NCI-H446 (cell line): ENCODE measurements at regions not wholly inside any gene's neighbourhood (a gene's known extent, or its start where the extent isn't known, plus 50 kb on each side); places are given as distances from the start of the nearest gene placed in this dataset.
"Not testable (repeated sequence)": the region's sequence is repeated elsewhere in the genome, so short reads cannot be mapped to it uniquely, and the experiment has no call there.

Experiments used
- DNase-seq, 2 experiments: peaks; one replicate each; lab custom pipeline; 2025; lab: John Stamatoyannopoulos, UW

DNA sequence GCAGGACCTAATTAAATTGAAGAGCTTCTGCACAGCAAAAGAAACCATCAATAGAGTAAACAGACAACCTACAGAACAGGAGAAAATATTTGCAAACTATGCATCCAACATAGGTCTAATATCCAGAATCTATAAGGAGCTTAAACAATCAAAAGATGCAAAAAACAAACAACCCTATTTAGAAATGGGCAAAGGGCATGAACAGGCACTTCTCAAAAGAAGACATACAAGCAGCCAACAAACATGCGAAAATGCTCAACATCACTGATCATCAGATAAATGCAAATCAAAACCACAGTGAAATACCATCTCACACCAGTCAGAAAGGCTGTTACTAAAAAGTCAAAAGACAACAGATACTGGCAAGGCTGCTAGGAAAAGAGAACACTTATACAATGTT lies 189.2 kb downstream of the CYP26B1 start:
- not testable (repeated sequence) for DNase-seq

DNA sequence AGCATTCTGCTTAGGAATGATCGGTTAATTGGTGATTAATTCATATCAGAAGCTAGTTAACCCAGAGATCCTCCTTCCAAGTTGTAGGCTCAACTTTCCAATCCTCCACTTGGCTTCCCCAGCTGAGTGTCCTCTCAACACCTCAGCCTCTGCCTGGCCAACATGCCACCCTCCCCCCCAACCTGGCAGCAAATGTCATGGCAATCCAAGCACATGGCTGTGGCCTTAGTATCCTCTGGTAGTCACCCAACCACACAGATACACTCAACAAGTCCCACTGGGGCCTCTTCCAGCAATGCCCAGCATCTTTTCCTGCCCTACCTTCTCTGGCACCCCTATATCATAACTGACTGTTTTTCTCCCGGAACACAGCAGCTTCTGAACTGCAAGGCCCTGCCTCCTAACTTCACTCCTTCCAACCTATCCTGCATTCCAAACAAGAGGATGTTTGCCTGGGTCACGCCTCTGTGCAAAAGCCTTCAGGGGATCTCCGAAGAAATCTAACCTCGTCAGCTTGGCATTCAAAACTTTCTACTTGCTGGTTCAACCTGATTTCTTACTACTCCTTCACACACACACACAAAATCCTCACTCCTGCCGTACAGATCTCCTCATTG lies 195.0 kb downstream of the CYP26B1 start:
- DNase-seq: no peak

DNA sequence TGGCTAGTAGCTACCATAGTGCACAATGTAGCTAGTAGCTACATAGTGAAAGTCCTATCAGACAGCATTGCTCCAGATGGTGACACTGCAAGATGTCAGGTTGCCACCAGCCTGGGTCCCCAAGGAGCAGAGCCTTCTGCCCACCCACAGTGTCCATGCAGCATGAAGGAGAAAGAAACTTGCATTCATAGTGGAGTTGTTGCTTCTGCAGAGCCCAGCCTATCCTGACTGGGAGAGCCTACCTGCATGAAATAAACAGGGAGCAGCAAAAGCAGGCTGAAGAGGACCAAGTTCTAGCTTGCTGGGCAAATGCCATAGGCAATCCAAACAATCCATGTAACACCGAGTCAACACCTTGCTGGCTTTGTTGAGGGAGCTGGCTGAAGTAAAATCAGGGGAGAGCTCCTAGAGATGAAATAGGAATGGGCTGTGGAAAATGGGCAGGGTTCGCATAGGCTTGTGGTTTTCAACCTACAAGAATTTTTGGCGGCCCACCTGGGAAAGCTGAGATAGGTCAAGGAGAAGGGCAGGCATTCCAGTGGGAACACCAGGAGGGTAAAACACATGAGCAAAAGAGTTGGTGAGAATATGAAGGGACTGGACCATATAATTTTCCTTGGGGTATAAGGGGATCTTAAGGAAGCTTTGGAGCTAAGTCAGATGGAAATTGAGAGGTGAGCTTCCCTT lies 195.8 kb downstream of the CYP26B1 start:
- no peak for DNase-seq

DNA sequence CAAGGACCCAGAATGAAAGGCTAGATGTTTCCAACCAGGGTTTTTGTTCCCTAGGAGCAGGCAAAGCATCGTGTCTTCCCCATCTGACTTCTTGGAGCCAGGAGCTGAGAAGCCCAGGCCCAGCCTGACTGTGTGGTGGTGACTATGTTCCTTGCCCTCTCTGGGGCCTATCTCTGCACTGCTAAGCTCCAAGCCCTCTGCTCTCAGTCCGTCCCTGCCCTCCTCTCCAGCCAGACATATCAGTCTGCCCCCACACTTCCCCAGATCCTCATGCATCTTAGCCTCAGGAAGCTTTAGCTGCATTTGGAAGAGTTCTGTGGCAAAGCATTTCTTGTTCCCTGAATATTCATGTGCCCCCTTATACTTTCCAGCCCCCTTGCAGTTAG lies 196.6 kb downstream of the CYP26B1 start:
- no peak for DNase-seq

DNA sequence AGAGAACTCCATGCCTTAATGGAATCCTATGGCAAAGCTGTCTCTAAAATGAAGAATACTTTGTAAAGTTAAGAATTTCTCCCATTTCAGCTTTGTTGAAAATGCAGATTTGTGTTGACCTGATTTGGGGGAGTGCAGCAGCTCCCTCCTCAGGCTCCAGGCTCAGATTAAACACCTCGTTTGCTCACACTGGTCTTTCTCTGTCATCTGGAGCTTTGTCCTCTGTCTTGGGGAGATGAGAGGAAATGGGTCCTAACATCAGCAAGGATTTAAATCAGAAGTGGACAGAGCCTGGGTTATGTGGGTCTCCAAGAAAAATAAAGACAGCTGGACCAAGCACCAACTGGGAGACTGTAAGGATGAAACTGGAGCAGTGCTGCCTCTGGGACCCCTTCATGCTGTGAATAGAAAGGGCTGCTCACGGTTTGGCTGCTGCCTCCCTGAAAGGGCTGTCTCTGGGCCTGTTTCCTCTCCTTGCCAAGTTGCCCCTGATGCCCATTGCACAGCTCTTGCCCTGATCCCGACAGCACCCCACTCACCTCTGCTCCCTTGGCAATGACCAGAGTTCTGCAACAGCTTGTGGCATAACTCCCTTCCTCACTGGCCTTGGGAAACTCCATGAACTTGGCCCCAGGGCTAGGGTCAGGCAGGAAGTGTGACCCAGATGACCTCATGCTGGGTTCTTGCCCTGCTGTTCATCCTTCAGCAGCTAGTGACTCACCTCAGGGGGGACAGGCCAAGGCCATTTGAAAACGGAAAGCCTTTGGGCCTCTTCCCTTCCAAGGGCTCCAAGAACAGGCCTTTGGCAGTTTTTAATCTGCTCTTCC lies 197.2 kb downstream of the CYP26B1 start:
- DNase-seq: no peak

DNA sequence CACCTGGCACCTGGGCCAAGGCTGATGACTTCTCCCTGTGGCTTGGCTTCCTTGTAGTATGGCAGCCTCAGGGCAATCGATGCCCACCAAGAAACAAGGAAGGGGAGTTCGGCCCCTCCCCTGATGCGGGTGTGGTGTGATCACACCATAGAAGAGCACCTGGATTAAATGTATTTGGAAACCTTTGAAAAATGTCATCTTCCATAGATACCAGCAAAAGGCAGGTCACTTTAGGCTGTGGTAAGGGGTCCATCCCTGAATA lies 198.2 kb downstream of the CYP26B1 start:
- no peak for DNase-seq

DNA sequence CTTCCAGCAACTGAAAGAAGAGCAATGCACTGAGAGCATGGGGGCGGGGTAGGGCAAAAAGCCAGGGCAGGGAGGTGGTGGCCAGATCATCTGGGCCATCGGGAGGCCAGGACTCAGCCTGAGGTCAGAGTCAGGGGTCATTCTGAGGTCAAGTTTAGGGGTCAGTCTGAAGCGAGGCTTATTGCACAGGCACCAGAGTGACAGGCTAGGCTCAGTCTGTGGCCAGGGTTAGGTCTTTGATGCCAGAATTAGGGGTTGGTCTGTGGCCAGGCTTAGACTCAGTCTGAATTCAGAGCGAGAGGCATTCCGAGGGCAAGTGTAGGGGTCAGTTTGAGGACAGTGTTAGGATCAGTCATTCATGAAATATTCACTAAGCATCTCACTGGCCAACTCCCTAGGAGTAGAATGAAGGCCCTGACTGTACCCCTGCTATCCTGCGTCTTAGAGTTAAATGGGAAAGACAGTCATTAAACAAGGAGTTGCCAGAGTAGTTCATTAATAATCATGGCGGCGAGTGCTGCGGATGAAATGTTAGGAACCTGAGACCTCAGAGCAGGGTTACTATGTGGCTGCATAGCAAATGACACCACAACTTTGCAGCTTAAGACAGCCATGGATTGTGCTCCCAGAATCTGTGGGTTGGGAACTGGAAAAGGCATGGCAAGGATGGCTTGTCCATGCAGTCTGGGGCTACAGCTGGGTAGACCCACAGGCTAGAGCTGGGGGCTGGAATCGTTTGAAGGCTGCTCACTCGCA lies 198.7 kb downstream of the CYP26B1 start:
- no peak for DNase-seq

DNA sequence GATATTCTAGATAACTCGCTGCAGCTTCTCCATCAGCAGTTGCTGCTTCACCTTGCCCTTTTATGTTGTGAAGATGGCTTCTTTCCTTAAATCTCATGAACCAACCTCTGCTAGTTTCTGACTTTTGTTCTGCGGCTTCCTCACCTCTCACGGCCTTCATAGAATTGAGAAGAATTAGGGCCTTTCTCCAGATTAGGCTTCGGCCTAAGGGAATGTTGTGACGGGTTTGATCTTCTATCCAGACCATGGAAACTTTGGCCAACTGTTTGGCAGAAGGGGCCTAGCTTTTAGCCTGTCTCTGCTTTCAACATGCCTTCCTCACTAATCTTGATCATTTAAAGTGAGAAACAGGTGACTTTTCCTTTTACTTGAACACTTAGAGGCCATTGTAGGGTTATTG lies 199.9 kb downstream of the CYP26B1 start:
- no peak for DNase-seq

DNA sequence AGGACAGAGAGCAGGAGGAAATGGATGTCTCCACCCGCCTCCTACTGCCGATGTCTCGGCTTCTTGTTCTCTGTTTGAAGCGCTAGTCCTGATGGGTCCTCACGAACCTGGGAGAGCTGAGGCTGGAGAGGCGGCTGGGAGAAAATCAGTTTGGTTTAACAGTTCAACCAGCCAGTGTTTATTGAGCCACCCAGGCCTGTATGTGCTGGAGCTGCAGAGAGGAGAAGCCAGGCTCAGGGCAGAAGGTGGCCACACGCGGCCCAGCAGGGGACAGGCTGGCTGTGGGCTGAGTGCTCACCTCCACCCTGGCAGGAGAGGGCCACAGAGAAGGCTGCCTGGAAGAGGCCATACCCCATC lies 202.1 kb downstream of the CYP26B1 start:
- no peak for DNase-seq

DNA sequence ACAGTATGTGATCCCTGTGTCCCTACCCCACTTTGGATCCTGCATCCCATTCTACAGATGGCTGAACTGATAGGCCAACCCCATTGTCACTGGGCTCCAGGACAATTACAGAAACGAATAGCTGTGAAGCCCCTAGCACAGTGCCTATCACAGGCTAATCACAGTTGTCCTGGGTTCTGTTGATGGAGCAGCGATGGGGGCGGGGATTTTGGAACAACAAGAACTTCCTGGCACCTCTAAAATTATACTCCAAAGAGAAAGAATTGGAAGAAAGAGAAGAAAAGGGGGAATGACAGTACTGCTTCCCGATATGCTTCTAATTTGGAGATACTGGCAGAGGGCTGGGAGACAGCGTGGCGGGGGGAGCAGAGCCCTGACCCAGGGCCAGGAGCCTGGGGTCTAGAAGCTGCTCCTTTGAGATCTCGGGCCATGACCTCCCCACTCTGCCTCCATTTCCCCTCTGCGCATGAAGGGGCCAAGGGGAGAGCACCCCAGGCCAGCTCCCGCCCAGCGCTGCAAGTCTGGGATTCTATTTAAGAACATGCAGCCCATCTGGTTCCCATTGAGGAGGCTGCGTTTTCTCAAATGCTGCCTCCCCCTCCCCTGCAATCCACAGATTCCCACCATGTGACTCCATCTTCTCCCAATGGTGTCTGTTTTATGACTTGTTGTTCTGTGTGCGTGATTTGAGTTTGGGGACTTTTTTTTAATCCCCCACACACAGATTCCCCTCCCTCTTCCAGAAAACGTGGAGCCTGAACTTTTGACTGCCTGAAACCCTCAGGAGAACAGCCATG lies 202.7 kb downstream of the CYP26B1 start:
- DNase-seq: no peak

DNA sequence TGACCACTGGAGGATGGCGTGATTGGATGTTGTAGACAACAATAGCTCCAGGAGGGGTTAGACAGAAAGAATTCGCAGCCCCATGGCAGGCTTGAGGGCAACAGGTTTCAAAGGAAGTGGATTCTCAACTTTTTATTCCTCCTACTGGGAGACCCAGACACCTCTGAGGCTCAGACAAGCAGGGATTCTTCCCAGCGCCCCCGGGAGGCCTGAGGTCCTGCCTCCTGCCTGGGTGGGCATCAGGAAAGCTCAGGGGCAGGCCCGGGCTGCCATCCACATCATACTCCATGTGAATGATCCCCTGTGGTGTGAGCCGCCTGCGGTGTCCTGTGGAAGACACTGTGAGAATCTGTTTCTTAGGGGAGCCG lies 203.5 kb downstream of the CYP26B1 start:
- no peak for DNase-seq

DNA sequence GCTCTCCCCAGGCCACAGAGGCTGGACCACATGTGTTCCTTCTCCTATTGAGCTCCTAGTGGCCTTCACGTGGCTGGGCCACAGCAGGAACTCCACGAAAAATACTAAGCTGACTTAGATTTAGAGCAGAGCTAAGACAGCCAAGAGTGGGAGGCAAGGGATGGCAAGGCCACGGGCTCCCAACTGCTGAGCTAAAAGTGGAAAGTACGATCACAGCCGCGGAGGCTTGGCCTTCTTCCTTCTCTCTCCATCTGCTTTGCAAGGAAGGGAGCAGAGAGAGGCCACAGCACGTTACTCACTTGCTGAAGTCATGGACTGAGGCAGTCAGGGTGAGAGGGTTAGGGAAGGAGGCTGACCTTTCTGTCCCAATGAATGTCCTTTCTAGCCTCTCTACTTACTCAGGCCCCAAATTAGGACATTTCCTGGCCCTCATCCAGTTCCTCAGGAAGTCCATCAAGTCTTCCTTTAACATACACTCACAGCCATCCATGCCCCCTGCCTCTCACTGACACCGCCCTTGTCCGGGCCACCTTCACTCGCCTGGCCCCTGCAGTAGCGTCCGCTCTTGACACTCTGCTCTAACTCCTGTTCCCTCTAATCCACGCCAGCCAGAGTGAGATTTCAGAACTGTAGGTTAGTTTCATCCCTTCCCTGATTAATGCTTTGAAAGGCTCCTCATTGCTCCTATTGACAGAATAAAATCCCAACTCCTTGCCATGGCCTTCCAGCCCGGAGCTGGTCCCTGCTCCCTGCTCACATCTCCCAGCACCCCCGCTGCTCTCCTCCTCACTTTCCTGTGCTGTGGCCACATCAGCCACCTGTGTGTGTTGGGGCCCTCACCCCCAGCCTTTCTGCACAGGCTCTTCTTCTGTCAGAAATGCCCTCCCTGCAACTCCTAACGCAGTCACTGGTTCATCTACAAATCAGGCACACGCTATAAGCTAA lies 204.2 kb downstream of the CYP26B1 start:
- no peak for DNase-seq

DNA sequence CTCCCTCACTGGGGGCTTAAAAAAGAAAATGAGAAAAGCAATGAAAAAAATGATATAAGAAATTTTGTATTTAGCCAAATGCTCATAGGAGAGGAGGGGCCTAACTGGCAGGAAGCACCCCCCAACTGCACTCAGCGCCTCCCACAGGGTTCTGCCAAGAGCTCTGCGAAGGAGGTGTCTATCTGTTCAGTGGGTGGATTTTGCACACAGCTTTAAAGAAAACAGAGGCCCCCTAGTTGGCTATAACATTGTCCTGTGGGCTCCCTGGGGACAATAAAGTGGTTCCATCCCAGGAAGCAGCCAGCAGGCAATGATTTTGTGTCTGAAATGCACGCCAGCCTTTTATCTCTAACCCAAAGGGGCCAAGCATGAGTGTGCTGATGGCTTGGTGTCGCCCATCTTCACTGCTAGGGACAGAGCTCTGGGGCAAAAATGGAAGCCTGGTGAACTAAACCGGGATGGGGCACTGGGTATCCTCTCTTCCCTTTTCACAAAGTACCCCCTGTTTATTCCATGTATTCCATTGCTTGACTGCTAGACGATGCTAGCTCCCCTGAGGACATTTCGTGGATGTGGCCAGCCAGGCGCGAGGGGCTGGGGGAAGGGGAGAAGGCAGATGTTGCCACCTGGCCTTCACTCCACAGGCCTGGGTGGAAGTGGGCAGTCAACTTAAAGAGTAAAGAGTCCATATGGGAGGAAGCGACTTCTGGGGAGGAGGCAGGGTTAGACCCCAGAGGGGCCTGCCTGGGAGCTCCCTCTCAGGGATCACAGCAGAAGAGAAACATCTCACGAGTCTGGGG lies 205.7 kb downstream of the CYP26B1 start:
- DNase-seq: no peak

DNA sequence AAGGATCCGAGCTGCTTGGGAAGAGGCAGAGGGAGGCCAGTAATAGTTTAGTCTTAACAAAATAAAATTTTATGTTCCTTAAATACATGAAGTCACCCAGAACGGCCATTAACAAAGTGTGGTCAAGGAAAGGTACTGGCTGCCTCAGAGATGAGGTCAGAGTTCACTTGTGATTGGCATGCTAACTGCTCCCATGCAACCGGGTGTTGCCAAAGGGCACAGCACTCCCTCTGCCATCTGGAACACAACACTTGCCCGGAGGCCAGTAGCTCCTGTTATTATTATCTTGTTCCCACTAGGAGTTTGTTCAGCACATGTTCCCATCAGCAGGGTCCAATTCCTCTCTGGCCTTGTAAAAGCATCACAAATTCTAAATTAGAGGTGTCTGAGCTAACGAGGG lies 207.0 kb downstream of the CYP26B1 start:
- DNase-seq: peak in 1 of 2 experiments; percentile 7

DNA sequence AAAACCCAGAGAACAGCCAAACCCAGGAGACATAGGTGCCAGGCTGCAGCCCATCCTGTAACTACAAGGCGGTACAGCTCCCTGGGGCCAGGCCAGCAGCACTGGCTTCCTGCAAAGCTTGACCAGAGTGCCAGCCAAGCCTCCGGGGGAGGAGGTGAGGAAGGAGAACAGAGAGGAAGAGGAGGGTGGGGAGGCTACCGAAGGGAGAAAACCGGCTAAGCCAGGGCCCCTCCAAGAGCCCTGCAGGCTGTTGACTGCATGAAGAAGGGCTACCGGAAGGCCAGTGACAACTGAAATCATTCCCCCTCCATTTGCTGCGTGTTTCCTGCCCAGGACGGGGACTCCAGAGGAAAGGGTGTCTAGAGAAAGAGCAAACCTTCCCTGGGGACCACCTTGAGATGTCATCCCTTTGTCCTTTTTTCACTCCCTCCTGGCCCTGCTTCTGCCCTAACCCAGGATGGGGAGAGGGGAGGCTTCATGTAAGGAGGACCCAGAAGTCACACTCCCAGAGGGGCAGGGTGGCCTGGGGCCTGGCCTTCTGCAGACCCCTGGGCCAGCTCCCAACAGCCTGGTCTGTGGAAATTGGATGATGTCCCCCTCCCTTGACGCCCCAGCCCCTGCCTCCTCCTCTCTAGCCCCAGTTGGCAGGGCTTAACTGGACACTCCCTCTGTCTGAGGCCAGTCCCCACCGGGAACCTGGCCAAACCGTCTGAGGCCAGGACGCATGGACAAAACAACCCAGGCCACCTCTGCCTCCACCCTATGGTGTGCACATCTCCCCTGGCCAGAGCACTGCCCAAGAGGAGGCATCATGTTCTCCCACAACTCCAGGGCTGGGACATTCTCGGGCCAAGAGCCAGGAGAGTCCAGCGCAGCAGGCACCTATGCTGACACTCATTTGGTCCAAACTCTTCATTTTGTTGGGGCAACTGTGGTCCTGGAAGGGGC lies 207.8 kb downstream of the CYP26B1 start:
- DNase-seq: no peak

DNA sequence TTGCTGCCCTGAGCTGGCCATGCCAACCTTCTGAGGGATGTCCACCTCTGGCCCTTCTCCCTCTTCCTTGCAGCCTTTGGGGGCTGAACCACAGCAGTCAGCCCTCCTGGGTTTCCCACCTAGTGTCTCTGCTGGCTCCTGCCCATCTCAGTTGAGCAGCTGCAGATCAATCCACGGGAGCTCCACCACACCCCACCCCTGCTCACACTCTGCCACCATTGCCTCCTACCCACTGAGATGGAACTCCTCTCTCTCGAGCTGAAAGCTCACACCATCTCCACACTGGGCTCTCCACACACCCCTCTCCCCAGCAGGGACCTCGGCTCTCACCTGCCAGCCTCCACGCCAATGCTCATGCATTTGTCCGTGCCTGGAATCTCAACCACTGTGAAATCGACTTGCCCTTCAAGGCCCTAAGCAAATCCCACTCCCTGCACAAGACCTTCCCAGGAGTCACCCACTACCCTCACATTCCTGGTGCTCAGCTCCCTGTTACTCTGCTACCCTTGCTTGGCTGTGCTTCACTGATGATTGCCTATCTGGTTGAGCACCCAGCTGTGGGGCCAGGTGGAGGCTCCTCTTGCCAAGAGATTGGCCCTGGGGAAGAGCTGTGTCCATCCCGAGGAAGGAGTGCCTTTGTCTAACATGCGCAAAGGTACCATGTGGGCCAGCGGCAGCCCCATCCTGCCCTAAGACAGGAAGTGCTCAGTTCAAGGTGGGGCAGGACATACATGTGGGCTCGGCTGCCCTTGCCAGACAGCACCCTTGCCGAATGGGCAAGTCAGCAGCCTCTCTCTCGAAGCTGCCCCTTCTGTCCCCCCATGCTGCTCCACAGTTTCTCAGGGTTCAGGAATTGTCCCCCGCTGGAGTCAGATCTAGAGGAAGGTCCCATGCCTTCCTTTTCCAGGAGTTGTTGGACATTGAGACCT lies 208.7 kb downstream of the CYP26B1 start:
- DNase-seq: no peak

DNA sequence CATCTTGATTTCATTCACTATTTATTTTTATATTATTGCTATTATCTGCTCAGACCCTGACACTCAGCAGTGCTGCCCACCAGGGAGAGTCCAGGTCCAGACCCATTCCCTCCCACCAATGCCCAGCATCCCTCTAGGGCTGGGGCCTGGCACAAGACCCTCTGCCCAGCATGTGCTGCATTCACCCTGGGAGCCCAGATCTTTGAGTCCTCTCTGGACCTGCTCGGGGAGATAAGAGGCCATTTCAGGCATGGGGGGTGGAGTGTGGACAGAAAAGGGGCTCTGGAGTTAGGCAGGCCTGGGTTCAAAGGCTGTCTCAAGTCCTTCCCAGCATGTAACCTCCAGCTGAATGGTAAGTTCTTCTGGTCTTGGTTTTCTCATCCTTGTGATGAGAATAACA lies 209.6 kb downstream of the CYP26B1 start:
- DNase-seq: no peak

DNA sequence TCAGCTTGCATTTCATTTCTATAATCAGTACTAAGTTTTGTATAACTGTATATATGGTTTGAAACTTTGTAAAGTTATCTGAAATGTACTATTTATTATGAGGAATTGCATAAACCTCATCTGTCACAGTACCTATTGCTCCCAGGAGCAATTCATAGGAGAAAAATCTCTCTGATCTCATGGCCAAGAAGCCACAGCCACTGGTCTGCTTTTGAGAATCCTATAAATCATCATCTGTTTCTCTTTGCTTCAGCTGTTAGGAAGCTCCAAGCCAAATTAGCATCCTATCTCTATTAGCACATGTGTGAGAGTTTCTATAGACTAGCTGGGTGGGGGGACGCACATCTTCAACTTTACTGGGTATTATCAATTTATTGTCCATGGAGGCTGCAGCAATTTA lies 210.3 kb downstream of the CYP26B1 start:
- no peak for DNase-seq
